ENCODE measurements at regions not wholly inside any gene's neighbourhood (a gene's known extent, or its start where the extent isn't known, plus 50 kb on each side); places are given as distances from the start of the nearest gene placed in this dataset.

DNA sequence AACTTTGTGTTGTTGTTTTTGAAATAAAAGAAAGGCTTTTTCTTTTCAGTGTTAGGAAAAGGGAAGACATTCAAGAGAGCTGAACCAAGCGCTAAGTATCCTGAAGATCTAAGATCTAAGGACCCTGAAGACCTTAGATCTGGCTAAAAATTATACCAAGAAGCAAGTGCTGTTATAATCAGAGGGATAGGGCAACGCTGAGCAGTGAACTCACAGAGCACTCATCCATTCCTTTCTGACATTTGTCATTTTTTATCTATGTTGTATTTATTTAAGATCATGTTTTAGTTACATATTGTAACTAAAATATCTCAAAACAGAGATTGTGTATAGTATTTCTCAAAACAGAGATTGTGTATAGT, 60.5 kb upstream of the FAM216B start:
- no peak for DNase-seq (ENCODE audit: low read depth)

DNA sequence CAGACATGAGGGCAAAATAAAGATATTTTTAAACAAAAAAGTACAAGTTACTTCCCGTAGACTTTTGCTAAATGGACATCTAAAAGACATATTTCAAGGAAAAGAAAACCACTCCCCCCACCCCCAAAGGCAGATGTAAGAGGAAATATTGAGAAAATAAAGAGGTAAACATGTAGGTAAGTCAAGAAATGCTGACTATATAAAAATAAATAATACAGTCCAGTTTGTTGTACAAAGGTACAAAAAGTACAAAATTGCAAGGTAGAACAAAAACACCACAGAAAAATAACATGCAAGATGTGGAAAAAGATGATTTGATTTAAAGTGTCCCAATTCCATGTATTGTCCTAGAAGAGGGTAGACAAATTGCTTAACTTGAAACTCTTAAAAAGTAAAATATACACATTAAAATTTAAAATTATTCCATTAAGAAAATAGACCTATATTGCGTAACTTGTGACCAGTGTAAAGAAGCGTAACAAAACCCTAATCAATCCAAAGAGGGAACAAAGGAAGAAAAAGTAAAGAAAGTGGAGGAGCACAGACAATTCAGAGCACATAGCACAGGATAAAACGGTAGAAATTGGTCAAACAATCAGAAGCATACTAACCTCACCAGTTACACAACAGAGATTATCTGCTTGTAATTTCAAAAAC, 58.4 kb upstream of the FAM216B start:
- DNase-seq (ENCODE audit: low read depth), result no peak

DNA sequence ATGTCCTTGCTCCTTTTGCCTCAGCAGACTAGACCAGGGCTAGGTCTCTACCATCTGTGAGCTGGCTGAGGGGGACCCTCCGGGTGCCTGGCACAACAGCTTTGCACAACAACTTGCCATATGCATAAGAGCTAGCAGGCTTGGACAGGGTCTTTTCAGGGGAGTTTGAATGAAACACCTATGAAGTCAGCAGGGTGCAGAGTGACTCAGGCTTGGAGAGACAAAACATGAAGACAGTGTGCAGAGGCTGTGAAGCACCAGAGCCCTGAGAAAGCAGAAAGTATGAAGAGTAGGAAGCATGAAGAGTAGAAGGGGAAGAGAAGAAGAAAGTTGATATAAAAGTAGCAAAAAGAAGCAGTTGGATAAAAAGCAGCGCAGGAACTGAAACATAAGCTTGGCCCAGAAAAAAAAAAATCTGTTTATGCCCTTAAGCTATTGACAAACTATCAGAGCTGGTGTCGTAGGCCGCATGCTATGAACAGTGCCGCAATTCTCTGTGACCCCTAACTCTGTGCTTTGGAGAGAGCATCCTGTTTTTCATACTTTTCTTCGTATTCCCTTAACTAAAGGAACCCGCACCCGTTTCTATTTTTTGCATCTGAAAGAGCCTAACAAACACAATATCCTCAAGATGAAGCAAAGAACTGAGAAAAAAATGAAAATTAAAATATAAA, 52.7 kb upstream of the FAM216B start:
- DNase-seq (ENCODE audit: low read depth), result no peak

DNA sequence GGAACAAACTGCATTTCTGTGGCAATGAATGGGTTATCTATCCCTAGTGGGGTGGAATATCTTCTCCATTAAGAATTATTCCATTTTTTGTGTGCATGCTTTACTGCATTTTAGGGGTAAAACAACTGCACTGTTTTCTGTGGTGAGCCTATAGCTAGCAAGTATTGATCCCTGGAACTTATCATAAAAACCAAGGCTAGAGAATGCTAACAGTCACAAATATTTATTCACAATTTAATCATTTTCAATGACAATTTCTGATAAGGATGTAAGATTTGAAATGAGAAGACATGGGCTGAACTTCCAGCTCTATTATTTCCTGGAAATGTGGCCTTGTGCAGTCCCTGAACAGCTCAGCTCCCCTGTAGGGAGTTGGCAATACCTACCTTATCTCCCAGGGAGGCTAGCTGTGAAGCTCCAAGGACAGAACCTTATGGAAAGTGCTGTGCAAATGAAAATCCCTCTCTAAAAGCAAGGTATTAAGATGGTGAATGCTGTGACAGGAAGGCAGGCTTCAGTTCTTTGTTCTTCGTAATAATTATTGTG, 51.5 kb upstream of the FAM216B start:
- DNase-seq (ENCODE audit: low read depth), result no peak

Data from M059J (cell line).